Neural cell (in vitro differentiated cells): ENCODE measurements at regions not wholly inside any gene's neighbourhood (a gene's known extent, or its start where the extent isn't known, plus 50 kb on each side); places are given as distances from the start of the nearest gene placed in this dataset.

ENCODE experiments used
- H2AFZ ChIP-seq: fragments of 200-600, 300-800 bp; sonication (generic), shearing (Covaris generic); 2 replicates; pipeline ENCODE4 v1.6.0; 2014; ENCODE audit warnings: low read depth, mild to moderate bottlenecking, antibody characterized with exemption, low read length, moderate library complexity
- H3F3A ChIP-seq: fragments of 200-600 bp; shearing (Covaris generic); 2 replicates; pipeline ENCODE4 v1.6.1; 2016; ENCODE audit warnings: mild to moderate bottlenecking, moderate library complexity, mixed read lengths, antibody characterized with exemption, low read length; ENCODE audit not compliant: insufficient read depth, poor library complexity, severe bottlenecking
- H3K27ac ChIP-seq: fragments of 200-600, 300-800 bp; sonication (generic), shearing (Covaris generic); 2 replicates; pipeline ENCODE4 v1.5.1; 2014; ENCODE audit warnings: mild to moderate bottlenecking, low read length, moderate library complexity
- H3K27me3 ChIP-seq: fragments of 300-800, 200-600 bp; sonication (generic), shearing (Covaris generic); 2 replicates; pipeline ENCODE4 v1.6.0; 2014; ENCODE audit warnings: mild to moderate bottlenecking, low read depth, low read length, moderate library complexity; ENCODE audit not compliant: insufficient read depth
- H3K36me3 ChIP-seq: fragments of 300-800, 200-600 bp; sonication (generic), shearing (Covaris generic); 2 replicates; pipeline ENCODE4 v1.5.1; 2014; ENCODE audit warnings: mild to moderate bottlenecking, antibody characterized with exemption, low read length, moderate library complexity; ENCODE audit not compliant: insufficient read depth
- H3K4me2 ChIP-seq: fragments of 300-800, 200-600 bp; sonication (generic), shearing (Covaris generic); 2 replicates; pipeline ENCODE4 v1.6.0; 2014; ENCODE audit warnings: mild to moderate bottlenecking, low read length
- H3K4me3 ChIP-seq: fragments of 300-800, 200-600 bp; sonication (generic), shearing (Covaris generic); 2 replicates; pipeline ENCODE4 v1.5.1; 2014; ENCODE audit warnings: mild to moderate bottlenecking, low read length, moderate library complexity
- H3K79me2 ChIP-seq: fragments of 200-600 bp; shearing (Covaris generic); replicated peaks from 2 replicates; pipeline ENCODE4 v1.6.0; 2014; ENCODE audit warnings: mild to moderate bottlenecking, low read length, moderate library complexity; ENCODE audit not compliant: insufficient read depth
- H3K9ac ChIP-seq: fragments of 300-800, 200-600 bp; sonication (generic), shearing (Covaris generic); 2 replicates; pipeline ENCODE4 v1.6.1; 2016; ENCODE audit warnings: mild to moderate bottlenecking, low read length, mixed read lengths
- H3K9me2 ChIP-seq: fragments of 200-600 bp; shearing (Covaris generic); 2 replicates; pipeline ENCODE4 v1.6.1; 2016; ENCODE audit warnings: mild to moderate bottlenecking, low read length, mixed read lengths; ENCODE audit not compliant: insufficient read depth
- H3K9me3 ChIP-seq: fragments of 200-600, 300-800 bp; sonication (generic), shearing (Covaris generic); 2 replicates; pipeline ENCODE4 v1.6.1; 2016; ENCODE audit warnings: mild to moderate bottlenecking, mixed run types, low read length, moderate library complexity, mixed read lengths
- H4K20me1 ChIP-seq: fragments of 200-600 bp; shearing (Covaris generic); 2 replicates; pipeline ENCODE4 v1.6.1; 2016; ENCODE audit warnings: mild to moderate bottlenecking, mixed run types; ENCODE audit not compliant: insufficient read depth
- EP300 ChIP-seq: fragments of 450-650 bp; conservative IDR thresholded peaks from 2 replicates; pipeline ENCODE4 v1.6.1; 2014; ENCODE audit warnings: antibody characterized with exemption, mild to moderate bottlenecking, moderate library complexity; ENCODE audit not compliant: poor library complexity, severe bottlenecking
- EZH2 ChIP-seq: fragments of 200-600, 300-800 bp; shearing (Covaris generic), sonication (generic); IDR thresholded peaks from 2 replicates; pipeline ENCODE4 v1.6.1; 2014; ENCODE audit warnings: antibody characterized with exemption, low read length, borderline replicate concordance, mild to moderate bottlenecking; ENCODE audit not compliant: insufficient read depth, poor library complexity, severe bottlenecking
- MXI1 ChIP-seq: fragments of 450-650 bp; conservative IDR thresholded peaks from 2 replicates; pipeline ENCODE4 v1.6.1; 2014; ENCODE audit warnings: antibody characterized with exemption, mild to moderate bottlenecking; ENCODE audit not compliant: poor library complexity, severe bottlenecking
- POLR2AphosphoS5 ChIP-seq: IDR thresholded peaks from 2 replicates; pipeline ENCODE4 v1.6.1; 2012
- RAD21 ChIP-seq: fragments of 450-650 bp; conservative IDR thresholded peaks from 2 replicates; pipeline ENCODE4 v1.6.1; 2014; ENCODE audit warnings: antibody characterized with exemption, mild to moderate bottlenecking, moderate library complexity
- SMC3 ChIP-seq: fragments of 450-650 bp; conservative IDR thresholded peaks from 2 replicates; pipeline ENCODE4 v1.6.1; 2014; ENCODE audit warnings: antibody characterized with exemption, mild to moderate bottlenecking, moderate library complexity; ENCODE audit not compliant: poor library complexity
- TAF1 ChIP-seq: IDR thresholded peaks from 2 replicates; pipeline ENCODE4 v1.6.1; 2012; ENCODE audit warnings: low read depth
- TF ChIP-seq, protein P1 (sequence below): IDR thresholded peaks from 2 replicates; pipeline ENCODE4 v1.6.1; 2012; ENCODE audit warnings: borderline replicate concordance
- TF ChIP-seq, protein P2 (sequence below): fragments of 450-650 bp; IDR thresholded peaks from 2 replicates; pipeline ENCODE4 v1.5.1; 2014; ENCODE audit warnings: antibody characterized with exemption, mild to moderate bottlenecking, moderate library complexity; ENCODE audit not compliant: poor library complexity, severe bottlenecking

DNA sequence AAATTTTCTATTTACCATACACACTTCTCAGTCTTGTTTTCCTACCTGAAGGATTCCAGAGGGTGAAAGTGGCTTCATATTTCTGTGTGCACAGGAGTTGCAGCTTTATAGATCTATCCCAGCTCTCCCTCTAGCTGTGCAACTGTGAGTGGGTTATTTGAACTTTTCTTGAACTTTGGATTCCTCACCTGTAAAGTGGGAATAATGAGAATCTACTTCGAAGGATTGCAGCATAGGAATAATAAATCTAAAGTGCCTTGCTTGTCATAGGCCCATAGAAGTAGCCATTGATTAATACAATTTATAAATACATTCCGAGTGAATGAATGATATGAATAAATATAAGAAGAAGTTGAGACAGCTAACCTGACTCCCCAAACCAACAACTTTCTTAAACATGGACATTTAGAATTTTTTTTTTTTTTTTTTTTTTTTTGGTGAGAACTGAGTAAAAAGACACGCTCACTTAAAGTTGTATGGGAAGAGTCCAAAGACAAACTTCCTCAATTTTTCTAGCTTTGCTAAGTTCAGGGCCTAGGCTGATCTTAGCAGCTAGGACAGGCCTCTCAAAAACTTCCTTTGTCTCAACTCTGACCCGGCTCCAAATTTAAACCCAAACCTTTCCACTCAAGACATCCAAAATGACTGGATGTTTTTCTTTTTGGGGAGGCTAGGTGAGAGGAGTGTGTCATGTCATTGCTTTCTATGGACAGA, 203.3 kb upstream of the FBXO11 start:
- no peak overlapping the region for H3K27ac ChIP-seq
- no peaks in the 10 kb centered on the region for H3K79me2 ChIP-seq
- no peaks in the 10 kb centered on the region for H3K27me3 ChIP-seq
- H3K36me3 ChIP-seq, result no peaks in the 10 kb centered on the region
- no peak overlapping the region for H2AFZ ChIP-seq
- no peaks in the 10 kb centered on the region for H3K9me2 ChIP-seq
- no peak overlapping the region for H3K9ac ChIP-seq
- no peak overlapping the region for H3K4me3 ChIP-seq
- no peaks in the 10 kb centered on the region for H3F3A ChIP-seq
- H4K20me1 ChIP-seq, result no peaks in the 10 kb centered on the region
- H3K4me2 ChIP-seq, result no peak overlapping the region
- TF ChIP-seq, protein P1, sequence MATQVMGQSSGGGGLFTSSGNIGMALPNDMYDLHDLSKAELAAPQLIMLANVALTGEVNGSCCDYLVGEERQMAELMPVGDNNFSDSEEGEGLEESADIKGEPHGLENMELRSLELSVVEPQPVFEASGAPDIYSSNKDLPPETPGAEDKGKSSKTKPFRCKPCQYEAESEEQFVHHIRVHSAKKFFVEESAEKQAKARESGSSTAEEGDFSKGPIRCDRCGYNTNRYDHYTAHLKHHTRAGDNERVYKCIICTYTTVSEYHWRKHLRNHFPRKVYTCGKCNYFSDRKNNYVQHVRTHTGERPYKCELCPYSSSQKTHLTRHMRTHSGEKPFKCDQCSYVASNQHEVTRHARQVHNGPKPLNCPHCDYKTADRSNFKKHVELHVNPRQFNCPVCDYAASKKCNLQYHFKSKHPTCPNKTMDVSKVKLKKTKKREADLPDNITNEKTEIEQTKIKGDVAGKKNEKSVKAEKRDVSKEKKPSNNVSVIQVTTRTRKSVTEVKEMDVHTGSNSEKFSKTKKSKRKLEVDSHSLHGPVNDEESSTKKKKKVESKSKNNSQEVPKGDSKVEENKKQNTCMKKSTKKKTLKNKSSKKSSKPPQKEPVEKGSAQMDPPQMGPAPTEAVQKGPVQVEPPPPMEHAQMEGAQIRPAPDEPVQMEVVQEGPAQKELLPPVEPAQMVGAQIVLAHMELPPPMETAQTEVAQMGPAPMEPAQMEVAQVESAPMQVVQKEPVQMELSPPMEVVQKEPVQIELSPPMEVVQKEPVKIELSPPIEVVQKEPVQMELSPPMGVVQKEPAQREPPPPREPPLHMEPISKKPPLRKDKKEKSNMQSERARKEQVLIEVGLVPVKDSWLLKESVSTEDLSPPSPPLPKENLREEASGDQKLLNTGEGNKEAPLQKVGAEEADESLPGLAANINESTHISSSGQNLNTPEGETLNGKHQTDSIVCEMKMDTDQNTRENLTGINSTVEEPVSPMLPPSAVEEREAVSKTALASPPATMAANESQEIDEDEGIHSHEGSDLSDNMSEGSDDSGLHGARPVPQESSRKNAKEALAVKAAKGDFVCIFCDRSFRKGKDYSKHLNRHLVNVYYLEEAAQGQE, result no peak
- TF ChIP-seq, protein P2, sequence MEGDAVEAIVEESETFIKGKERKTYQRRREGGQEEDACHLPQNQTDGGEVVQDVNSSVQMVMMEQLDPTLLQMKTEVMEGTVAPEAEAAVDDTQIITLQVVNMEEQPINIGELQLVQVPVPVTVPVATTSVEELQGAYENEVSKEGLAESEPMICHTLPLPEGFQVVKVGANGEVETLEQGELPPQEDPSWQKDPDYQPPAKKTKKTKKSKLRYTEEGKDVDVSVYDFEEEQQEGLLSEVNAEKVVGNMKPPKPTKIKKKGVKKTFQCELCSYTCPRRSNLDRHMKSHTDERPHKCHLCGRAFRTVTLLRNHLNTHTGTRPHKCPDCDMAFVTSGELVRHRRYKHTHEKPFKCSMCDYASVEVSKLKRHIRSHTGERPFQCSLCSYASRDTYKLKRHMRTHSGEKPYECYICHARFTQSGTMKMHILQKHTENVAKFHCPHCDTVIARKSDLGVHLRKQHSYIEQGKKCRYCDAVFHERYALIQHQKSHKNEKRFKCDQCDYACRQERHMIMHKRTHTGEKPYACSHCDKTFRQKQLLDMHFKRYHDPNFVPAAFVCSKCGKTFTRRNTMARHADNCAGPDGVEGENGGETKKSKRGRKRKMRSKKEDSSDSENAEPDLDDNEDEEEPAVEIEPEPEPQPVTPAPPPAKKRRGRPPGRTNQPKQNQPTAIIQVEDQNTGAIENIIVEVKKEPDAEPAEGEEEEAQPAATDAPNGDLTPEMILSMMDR, result no peak
- TF ChIP-seq EZH2, result no peak
- TF ChIP-seq MXI1, result no peak
- no peak for TF ChIP-seq RAD21
- no peak for TF ChIP-seq SMC3
- TF ChIP-seq EP300, result no peak
- no peak for TF ChIP-seq TAF1
- TF ChIP-seq POLR2AphosphoS5, result no peak
- H3K9me3 ChIP-seq, result no peaks in the 10 kb centered on the region

DNA sequence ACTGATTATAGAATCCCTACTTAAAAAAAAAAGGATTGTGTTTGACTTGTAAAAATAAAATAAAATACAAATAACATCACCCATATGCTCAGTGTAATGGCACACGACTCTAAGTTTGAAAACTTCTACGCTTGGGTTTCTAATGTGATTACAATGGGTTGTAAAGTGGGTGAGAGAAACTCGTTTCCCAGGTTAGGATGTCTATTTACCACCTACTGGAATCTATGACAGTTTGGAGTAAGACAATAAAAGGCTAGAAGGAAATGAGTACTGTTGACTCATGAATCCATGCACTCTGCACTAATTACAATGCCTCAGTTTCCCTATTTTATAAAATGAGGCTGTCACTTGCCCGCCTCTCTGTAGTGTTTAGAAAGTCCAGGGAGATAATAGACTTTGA, 204.0 kb upstream of the FOXN2 start:
- Histone ChIP-seq H3K9me3 (no peaks in the 10 kb centered on the region), H4K20me1 (no peaks in the 10 kb centered on the region), H3F3A (no peaks in the 10 kb centered on the region), H2AFZ (no peak overlapping the region), H3K27ac (no peak overlapping the region), H3K9ac (no peak overlapping the region), H3K4me3 (no peak overlapping the region), H3K9me2 (no peaks in the 10 kb centered on the region), H3K79me2 (no peaks in the 10 kb centered on the region), H3K4me2 (no peak overlapping the region), H3K27me3 (no peaks in the 10 kb centered on the region), H3K36me3 (no peaks in the 10 kb centered on the region)
- TF ChIP-seq, protein P2, result no peak
- TF ChIP-seq, protein P1, result no peak
- TF ChIP-seq POLR2AphosphoS5, result no peak
- TF ChIP-seq SMC3, result no peak
- TF ChIP-seq EZH2, result no peak
